ENCODE measurements at regions not wholly inside any gene's neighbourhood (a gene's known extent, or its start where the extent isn't known, plus 50 kb on each side); places are given as distances from the start of the nearest gene placed in this dataset.

DNA sequence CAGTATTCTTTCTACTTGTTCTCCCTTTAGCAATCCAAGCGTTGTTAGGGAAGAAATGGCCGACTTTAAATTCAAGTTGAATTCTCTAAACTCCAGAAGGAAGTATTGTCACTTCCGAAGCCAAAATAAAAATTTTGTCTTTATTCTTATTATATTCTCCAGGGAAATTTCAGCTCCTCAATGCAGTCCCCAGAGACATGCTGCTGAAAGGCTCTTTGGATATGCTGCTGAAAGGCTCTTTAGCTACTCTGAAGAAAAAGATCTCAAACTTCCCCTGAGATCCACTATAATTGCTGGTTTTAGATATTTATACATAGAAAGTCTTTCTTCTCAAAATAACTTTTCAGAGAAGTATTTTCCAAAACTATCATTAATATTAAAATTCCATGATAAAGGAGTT lies 92.3 kb upstream of the PARP8 start:
- intact Hi-C loops (cut with micrococcal nuclease; ENCODE audit: unreplicated experiment), result no loop called here
- no peaks in the 10 kb centered on the region for H3K27me3 ChIP-seq (replicated peaks; ENCODE audit: control insufficient read depth, insufficient read depth, low read length)
- no peak overlapping the region for H3K4me3 ChIP-seq (ENCODE audit: low read depth, low read length)
- Mint-ChIP-seq H3K4me1 (ENCODE audit: low read depth, unreplicated experiment) (no peaks in the 10 kb centered on the region), H3K4me3 (ENCODE audit: unreplicated experiment) (no peak overlapping the region), H3K27ac (ENCODE audit: unreplicated experiment) (no peak overlapping the region), H3K36me3 (ENCODE audit: insufficient read depth, unreplicated experiment) (no peaks in the 10 kb centered on the region), H3K27me3 (ENCODE audit: insufficient read depth, unreplicated experiment) (no peaks in the 10 kb centered on the region), H3K9me3 (ENCODE audit: unreplicated experiment) (no peaks in the 10 kb centered on the region)
- H3K9me3 ChIP-seq, result no peaks in the 10 kb centered on the region
- no peak for DNase-seq
- H3K4me1 ChIP-seq, result no peaks in the 10 kb centered on the region
- BruUV-seq (replicated peaks), result no TSS peak
- POLR2A ChIA-PET, result no interaction called here
- no peaks in the 10 kb centered on the region for H3K36me3 ChIP-seq (ENCODE audit: control insufficient read depth, insufficient read depth, low read length)
- TF ChIP-seq, protein P1, sequence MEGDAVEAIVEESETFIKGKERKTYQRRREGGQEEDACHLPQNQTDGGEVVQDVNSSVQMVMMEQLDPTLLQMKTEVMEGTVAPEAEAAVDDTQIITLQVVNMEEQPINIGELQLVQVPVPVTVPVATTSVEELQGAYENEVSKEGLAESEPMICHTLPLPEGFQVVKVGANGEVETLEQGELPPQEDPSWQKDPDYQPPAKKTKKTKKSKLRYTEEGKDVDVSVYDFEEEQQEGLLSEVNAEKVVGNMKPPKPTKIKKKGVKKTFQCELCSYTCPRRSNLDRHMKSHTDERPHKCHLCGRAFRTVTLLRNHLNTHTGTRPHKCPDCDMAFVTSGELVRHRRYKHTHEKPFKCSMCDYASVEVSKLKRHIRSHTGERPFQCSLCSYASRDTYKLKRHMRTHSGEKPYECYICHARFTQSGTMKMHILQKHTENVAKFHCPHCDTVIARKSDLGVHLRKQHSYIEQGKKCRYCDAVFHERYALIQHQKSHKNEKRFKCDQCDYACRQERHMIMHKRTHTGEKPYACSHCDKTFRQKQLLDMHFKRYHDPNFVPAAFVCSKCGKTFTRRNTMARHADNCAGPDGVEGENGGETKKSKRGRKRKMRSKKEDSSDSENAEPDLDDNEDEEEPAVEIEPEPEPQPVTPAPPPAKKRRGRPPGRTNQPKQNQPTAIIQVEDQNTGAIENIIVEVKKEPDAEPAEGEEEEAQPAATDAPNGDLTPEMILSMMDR (IDR thresholded peaks at IDR 0.05; ENCODE audit: insufficient read depth in 1 of 2, low read depth in 1 of 2, low read length in 1 of 2, severe bottlenecking in 1 of 2, unreplicated experiment in 1 of 2), result no peak
- CTCF ChIA-PET, result no interaction called here

DNA sequence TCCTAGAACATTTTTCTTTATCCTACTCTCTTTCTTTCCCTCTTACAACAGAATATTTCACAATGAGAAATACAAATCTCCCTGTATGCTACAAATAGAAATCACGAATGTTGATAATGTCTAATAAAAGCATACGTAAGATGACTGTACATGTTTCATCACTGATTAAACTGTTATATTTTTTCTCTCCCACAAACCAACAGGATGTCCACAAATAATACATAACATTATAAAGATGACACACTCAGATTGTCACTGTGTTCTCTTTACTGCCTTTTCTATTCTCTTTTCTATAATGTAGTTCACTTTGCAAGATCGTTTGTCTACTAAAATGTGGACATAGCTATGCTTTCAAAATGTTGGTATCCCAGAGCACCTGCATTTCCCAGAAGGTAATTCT lies 90.7 kb upstream of the PARP8 start:
- no peaks in the 10 kb centered on the region for H3K27me3 Mint-ChIP-seq (ENCODE audit: insufficient read depth, unreplicated experiment)
- POLR2A ChIA-PET, result no interaction called here
- H3K4me1 ChIP-seq, result no peaks in the 10 kb centered on the region
- no peak overlapping the region for H3K27ac Mint-ChIP-seq (ENCODE audit: unreplicated experiment)
- TF ChIP-seq, protein P1 (IDR thresholded peaks at IDR 0.05; ENCODE audit: insufficient read depth in 1 of 2, low read depth in 1 of 2, low read length in 1 of 2, severe bottlenecking in 1 of 2, unreplicated experiment in 1 of 2), result no peak
- no peaks in the 10 kb centered on the region for H3K9me3 Mint-ChIP-seq (ENCODE audit: unreplicated experiment)
- H3K9me3 ChIP-seq, result no peaks in the 10 kb centered on the region
- H3K4me3 ChIP-seq (ENCODE audit: low read depth, low read length), result no peak overlapping the region
- H3K4me1 Mint-ChIP-seq (ENCODE audit: low read depth, unreplicated experiment), result no peaks in the 10 kb centered on the region
- intact Hi-C loops (cut with micrococcal nuclease; ENCODE audit: unreplicated experiment), result no loop called here
- no peaks in the 10 kb centered on the region for H3K36me3 Mint-ChIP-seq (ENCODE audit: insufficient read depth, unreplicated experiment)
- no TSS peak for BruUV-seq (replicated peaks)
- CTCF ChIA-PET, result no interaction called here
- no peak for DNase-seq
- H3K4me3 Mint-ChIP-seq (ENCODE audit: unreplicated experiment), result no peak overlapping the region
- H3K36me3 ChIP-seq (ENCODE audit: control insufficient read depth, insufficient read depth, low read length), result no peaks in the 10 kb centered on the region
- no peaks in the 10 kb centered on the region for H3K27me3 ChIP-seq (replicated peaks; ENCODE audit: control insufficient read depth, insufficient read depth, low read length)

DNA sequence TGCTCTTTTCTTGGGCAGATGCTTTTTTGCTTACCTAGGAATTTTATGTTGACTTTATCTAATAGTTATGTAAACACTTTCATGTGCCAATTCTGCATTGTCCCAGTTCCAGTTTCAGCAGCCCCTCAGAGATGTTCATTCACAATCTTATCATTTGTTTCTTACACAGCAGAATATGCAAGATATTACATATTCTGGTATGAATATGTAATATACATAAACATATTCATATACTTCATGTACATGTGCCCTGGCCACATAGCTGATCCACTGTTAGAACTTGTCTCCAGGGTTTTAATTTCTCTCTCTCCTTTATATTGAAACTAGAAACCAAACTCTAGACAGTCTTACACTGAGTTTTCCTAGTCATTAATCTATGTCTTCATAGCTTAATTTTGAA lies 90.2 kb upstream of the PARP8 start:
- no TSS peak for BruUV-seq (replicated peaks)
- no peaks in the 10 kb centered on the region for H3K9me3 Mint-ChIP-seq (ENCODE audit: unreplicated experiment)
- no peaks in the 10 kb centered on the region for H3K27me3 Mint-ChIP-seq (ENCODE audit: insufficient read depth, unreplicated experiment)
- H3K36me3 Mint-ChIP-seq (ENCODE audit: insufficient read depth, unreplicated experiment), result no peaks in the 10 kb centered on the region
- Histone ChIP-seq H3K4me1 (no peaks in the 10 kb centered on the region), H3K27me3 (replicated peaks; ENCODE audit: control insufficient read depth, insufficient read depth, low read length) (no peaks in the 10 kb centered on the region), H3K9me3 (no peaks in the 10 kb centered on the region), H3K36me3 (ENCODE audit: control insufficient read depth, insufficient read depth, low read length) (no peaks in the 10 kb centered on the region), H3K4me3 (ENCODE audit: low read depth, low read length) (no peak overlapping the region)
- ChIA-PET POLR2A (no interaction called here), CTCF (no interaction called here)
- DNase-seq, result no peak
- intact Hi-C loops (cut with micrococcal nuclease; ENCODE audit: unreplicated experiment), result no loop called here
- TF ChIP-seq, protein P1 (IDR thresholded peaks at IDR 0.05; ENCODE audit: insufficient read depth in 1 of 2, low read depth in 1 of 2, low read length in 1 of 2, severe bottlenecking in 1 of 2, unreplicated experiment in 1 of 2), result no peak
- H3K4me1 Mint-ChIP-seq (ENCODE audit: low read depth, unreplicated experiment), result no peaks in the 10 kb centered on the region
- H3K27ac Mint-ChIP-seq (ENCODE audit: unreplicated experiment), result no peak overlapping the region
- H3K4me3 Mint-ChIP-seq (ENCODE audit: unreplicated experiment), result no peak overlapping the region

Data from Caco-2 (cell line).